DOHH2 (cell line): ENCODE measurements at regions not wholly inside any gene's neighbourhood (a gene's known extent, or its start where the extent isn't known, plus 50 kb on each side); places are given as distances from the start of the nearest gene placed in this dataset.

Experiments
- CTCF ChIP-seq: fragments of 200-600 bp; sonication (generic); IDR thresholded peaks from one replicate; pipeline ENCODE4 v1.5.1; 2014; ENCODE audit warnings: antibody characterized with exemption, mild to moderate bottlenecking, low read depth, low read length; ENCODE audit not compliant: poor library complexity, severe bottlenecking
- EZH2phosphoT487 ChIP-seq: fragments of 200-600 bp; sonication (generic); IDR thresholded peaks from 2 replicates; pipeline ENCODE4 v1.6.1; 2017; ENCODE audit warnings: borderline replicate concordance, mild to moderate bottlenecking, antibody characterized with exemption, low read length, moderate library complexity, mixed read lengths

- no peak for TF ChIP-seq CTCF
- no peak for TF ChIP-seq EZH2phosphoT487
Measured at GRCh38 chr20:52622081-52622480, 350.1 kb upstream of the TSHZ2 start.
